ENCODE measurements at regions not wholly inside any gene's neighbourhood (a gene's known extent, or its start where the extent isn't known, plus 50 kb on each side); places are given as distances from the start of the nearest gene placed in this dataset.
"Not testable (repeated sequence)": the region's sequence is repeated elsewhere in the genome, so short reads cannot be mapped to it uniquely, and the experiment has no call there.

DNA sequence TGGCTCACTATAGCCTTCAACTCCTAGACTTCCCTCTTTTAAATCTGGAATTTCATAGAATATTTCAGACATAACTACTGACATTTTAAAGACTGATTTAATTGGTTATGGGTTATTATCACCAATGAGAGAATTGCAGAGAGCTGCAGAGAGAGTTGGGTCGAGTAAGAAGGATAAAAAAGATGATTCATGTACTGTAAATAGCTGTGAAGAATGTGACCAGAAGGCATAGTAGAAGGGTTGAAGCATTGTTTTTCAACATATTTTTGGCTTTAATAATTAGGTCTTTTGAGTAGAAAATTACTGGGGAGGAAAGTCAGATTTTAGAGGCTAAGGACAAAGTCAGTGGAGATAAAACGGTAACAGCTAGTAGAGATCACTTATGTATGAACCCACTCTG, 503.2 kb upstream of the SLC8A1 start:
- DNase-seq, result no peak

DNA sequence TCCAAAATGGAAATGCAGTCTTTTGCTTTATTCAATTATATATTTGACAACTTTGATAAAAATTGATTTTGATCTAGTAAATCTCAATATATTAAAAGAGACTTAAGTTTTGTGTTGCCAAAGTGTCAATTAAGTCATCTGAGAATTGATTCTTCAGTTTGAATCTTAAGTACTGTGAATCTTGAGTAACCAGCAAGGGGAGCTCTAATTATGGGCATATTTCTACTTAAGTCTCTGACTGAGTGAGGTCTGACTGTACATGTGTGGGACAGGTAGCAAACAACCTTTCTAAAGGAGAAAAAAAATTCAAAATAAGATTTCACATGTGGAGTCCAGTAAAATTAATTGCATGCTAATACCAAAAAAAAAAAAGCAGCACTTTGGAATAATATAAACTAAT, 503.7 kb upstream of the SLC8A1 start:
- DNase-seq, result peak in 1 of 2 experiments; percentile 1

DNA sequence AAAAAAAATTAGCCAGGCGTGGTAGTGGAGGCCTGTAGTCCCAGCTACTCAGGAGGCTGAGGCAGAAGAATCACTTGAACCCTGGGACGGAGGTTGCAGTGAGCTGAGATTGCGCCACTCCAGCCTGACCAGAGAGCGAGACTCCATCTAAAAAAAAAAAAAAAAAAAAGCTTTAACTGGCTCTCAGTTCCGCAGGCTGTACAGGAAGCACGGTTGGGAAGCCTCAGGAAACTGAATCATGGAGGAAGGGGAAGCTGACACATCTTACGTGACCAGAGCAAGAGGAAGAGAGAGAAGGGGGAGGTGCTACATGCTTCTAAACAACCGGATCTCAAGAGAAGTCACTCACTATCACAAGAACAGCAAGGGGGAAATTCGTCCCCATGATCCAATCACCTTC, 505.6 kb upstream of the SLC8A1 start:
- DNase-seq, result peak; percentile 67 to 77

DNA sequence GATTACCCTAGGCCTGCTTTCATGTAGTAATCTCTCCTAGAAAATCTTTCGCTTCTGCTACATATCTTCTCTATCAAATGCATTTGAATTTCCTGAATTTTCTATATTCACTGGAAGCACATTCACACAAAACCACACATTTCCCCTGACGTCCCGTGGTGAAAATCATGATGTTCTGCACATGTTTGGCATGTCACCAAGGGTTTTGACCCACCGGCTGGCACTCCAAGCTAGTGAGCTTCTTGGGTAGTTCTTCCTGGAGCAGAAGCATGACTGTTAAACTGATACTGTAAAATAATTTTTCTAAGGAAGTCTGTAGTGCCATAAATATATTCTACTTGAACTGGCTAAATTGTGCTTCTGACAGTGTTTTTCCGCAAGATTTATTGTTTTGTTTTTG, 510.1 kb upstream of the SLC8A1 start:
- DNase-seq, result no peak

DNA sequence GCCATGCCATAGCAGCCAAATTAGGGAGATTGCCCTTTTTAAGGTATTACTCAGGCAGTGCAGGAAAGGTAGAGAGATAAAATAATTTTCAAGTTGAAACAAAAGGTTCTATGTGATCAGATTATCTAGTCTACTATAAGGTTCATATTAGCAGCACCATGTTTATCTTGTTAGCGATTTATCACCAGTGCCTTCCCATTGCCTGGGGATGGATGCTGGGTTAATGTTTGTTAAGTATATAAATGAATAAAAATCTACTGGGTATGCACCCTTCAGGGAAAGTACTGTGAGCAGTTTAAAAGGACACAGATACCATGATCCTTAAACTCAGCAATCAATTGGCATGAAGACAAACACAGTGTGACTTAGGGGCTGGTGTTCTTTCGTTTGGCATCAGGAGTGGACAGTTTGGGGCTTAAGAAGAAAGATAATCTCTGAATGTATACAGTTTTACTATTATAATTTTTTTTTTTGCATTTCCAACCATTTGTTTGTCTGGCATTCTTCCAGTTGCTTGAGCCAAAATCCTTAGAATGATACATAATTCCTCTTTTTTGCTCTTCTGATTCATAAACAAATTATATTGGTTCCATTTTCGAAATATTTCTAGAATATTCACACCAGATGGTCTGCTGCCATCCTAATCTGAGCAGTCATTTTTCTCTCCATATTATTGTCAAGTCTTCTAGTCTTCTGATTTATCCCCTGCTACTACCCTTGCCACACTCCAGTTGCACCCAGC, 512.8 kb upstream of the SLC8A1 start:
- no peak for DNase-seq

DNA sequence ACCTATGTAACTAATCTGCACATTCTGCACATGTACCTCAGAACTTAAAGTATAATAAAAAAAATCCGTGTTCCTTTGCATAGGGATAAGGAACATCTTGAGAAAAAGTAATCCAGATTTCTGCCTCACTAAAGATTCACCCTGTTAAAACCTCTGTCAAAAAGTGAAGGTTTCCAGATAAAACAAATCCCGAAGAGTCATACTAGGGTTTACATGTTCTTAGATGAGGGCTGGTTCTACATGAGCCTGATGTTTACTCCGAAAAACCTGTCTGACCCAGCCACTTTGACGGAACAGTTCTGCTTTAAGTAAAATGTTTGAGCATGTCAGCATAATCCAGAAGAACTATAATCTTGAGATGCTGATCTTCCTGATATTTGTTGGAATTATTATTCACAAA, 515.6 kb upstream of the SLC8A1 start:
- DNase-seq, result no peak

DNA sequence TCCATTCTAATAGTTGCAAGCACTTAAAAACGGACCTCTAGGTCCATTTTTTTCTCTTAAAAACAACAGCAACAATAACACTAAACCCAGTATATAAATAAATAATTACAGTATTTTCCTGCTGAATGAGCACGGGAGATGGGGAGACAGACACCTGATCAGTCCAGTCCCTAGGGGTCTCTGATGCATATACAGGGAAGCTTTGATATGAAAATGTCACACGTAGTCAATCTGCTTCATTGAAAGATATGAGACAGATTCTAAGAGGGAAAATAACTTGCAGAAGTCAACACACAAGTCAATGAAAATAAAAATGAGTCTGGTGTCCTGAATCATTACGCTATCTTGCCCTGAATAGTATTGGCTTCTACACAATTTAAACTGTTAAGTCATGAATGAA, 523.3 kb upstream of the SLC8A1 start:
- no peak for DNase-seq

DNA sequence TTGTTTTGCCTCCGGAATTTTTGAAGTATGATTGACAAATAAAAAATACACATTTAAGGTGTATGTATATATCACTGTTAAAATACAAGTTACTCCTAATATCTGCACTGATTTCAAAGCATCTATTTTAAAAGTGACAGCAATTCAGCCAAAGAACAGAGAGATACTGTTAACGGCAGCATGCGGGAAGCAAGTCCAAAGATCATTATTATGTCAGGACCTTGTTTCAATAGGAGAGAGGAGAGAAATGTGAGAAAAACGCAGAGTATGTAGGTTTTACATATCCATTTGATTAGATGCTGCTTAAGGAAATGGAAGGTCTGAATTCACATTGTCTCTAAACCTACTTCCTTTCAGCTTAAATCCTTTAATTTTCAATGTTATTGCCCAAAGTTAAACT, 545.5 kb upstream of the SLC8A1 start:
- DNase-seq, result no peak

DNA sequence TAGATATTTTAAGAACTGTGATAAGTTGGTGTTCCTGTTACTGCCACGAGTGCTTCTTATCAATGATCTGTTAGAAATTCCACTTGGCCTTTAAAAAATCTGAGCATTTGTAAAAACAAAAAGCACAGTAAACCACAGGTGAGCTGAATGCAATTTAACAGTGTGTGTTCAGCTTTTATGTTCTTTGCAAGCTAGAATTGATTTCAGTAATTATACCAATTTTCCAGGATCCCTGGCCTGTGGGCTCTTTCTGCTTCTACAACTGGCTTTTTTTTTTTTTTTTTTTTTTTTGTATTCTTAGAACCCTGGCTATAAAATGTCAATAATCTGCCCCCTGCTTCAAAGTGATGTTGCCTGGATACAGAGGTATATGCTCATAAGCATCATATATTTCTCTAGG, 548.5 kb upstream of the SLC8A1 start:
- DNase-seq, result no peak

DNA sequence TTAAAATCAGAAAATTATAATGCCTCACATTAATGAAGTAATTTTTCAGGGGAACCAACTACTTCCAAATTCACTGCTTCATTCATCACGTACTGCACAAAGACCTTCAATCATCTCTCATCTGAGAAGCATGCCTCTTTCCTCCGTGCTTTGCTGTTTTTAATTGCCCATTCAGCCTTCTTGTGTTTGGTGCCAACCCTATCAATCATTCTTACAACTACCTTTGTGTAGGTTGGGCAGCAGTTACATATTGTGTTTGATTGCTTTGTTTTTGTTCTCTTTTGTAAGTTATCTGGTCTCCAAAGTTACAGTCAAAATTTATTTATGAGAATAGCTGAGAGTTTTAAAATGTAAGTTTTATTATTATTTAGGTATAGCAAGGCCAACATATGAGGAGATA, 549.0 kb upstream of the SLC8A1 start:
- DNase-seq, result no peak

DNA sequence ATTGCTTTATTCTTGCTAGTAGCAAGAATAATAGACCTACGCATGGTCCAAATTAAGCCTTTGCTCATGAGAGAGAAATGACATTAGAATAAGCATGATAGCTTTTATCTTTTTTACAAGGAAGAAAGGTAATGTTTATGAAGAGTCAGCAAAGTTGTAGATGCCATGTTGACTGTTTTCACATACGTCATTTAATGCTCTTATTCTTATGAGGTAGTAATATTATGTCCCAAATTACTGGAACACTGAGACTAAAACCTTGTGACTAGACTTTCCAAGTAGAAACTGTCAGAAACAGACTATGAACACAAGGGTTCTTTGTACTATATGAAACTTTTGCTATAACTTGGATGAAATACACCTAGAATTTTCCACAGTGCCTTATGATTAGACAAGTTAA, 552.8 kb upstream of the SLC8A1 start:
- no peak for DNase-seq

DNA sequence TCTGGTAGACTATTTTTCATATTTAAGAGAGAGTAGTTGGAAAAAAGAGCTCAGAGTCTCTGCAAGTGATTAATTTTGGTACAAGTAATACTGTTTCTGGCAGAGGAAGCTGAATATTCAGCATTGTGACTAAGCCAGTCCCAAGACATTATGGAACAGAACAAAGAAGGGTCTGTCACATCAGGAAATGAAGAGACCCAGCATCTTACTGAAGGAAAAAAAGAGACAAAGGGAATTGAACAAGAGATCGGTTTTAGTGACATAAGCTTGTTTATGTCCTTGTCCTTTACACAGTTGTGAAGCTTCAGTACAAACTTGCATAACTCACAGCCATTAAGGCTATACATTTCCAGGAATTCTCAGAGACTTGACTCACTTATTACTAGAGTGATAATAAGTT, 568.5 kb upstream of the SLC8A1 start:
- DNase-seq, result no peak

DNA sequence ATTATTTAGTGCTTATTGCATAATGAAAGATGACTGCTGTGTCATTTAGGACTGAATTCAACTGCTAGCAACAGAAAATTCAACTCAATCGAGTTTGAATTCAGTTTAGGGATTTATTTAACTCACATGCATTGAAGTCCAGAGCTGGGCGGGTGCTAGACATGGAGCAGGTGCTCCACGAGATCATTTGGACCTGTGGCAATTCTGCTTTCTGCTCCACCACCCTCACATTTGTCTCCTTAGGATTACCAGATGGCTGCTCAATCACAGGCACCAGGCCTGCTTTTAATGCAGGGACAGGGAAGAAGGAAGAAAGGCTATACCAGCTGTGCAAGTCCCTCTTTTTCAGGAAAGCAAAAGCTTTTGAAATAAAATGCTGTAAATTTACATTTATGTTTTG, 572.9 kb upstream of the SLC8A1 start:
- no peak for DNase-seq

DNA sequence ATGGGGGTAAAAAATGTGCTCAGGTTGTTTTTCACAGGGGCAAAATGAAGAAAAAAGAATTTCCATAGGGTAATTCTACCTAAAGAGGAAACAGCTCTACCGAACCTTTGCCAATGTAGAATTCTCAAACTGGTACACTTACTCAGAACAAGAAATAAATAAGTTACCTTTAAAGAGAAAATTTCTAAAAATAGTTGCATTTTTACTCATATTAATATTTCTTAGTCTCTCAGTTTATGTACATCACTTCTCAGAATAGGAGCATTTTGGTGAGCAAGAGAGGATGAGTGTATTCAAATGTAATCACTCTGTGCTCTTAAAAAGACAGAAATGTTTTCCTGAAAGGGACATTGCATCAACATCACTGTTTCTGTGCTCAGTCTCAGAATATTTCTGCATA, 574.7 kb upstream of the SLC8A1 start:
- DNase-seq, result no peak

DNA sequence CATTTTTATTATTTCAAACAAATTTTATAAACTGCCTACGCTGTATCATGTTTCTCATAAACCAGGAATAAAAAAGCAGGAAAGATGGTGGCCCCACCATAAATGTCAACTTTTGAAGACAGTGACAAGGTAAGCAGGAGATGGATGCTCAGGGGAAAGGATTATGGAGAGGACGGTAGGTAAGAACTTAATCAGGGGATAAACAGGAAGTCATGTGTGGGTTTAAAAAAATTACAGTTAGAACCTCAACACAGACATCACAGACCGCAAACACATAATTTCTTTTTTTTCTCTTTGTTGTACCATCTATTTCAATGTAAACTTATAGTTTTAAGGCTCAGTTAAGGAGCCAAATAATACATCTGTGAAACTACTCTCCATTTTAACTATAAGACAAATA, 575.2 kb upstream of the SLC8A1 start:
- no peak for DNase-seq

DNA sequence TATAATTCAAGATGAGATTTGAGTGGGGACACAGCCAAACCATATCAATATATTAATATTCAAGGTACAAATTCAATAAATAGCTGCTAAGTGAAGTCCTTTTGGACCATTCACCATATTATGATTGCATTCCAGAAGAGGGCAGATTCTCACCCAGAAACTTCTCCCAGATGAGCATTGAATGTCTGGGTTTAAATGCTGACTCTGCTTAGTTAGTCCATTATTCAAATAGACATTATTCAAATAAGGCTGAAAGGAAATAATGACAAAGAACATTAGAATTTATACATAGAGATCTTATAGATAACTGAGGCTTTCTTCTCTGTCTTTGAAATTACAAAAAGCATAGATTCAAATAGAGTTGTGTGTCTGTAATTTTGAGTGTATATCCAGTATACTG, 579.4 kb upstream of the SLC8A1 start:
- DNase-seq, result no peak

DNA sequence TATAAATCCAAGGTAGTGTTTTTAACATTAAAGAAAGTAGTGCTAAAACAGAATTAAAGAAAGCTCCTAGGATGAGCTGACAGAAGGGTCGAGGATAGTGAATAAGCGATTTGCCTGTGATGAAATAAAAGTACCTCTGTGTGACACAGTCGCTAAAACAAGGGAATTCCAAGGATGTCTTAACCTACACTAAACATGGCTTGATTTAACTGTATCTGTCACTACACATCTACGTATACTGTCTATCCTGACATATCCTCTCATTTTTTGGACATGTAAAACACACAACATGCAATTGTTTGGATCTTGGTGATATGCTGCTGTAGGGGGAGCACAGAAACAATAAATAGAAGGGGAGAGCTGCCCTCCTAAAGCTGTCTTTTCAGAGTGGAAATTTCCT, 580.8 kb upstream of the SLC8A1 start:
- no peak for DNase-seq

DNA sequence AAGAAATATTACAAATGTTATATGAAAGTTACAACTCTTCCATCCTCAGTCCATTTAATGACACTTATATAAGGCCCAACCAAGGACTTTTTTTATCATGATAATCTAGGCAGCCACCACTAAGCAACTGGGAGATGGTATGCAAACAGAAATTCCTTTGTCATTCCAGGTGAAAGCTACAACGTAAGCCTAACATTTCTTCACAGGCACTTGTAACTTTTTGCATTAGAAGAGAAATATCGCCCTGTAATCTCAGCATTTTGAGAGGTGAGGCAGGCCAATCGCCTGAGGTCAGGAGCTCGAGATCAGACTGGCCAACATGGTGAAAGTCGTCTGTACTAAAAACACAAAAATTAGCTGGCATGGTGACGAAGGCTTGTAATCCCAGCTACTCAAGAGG, 581.2 kb upstream of the SLC8A1 start:
- no peak for DNase-seq

DNA sequence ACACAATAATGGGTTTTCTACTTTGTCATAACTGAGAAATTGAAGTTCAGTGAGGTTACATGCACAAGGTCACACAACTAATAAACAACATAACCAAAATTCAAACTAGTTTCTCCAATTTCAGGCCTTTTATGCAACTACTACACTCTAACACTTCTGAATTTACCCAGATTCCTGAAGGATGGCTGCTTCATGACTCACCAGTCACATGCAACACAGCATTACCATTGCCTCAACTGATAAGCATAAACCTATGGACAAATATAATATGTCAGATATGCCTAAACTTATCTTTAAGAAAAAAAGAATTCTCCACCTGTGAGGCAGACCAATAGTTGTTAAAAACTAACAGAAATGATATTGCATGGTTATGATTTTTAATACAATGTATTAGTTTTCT, 586.5 kb upstream of the SLC8A1 start:
- no peak for DNase-seq

DNA sequence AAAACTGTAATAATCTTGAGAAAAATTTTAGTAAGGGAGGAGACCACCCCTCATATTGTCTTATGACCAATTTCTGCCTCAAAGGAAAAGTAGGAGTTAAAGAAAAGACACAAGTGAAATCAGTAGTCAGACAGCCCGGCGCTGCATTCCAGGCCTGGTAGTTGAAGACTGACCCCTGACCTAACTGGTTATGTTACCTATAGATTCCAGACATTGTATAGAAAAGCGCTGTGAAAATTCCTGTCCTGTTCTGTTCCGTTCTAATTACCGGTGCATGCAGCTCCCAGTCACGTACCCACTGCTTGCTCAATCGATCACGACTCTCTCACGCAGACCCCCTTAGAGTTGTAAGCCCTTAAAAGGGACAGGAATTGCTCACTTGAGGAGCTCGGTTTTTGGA, 587.9 kb upstream of the SLC8A1 start:
- DNase-seq, result not testable (repeated sequence)

DNA sequence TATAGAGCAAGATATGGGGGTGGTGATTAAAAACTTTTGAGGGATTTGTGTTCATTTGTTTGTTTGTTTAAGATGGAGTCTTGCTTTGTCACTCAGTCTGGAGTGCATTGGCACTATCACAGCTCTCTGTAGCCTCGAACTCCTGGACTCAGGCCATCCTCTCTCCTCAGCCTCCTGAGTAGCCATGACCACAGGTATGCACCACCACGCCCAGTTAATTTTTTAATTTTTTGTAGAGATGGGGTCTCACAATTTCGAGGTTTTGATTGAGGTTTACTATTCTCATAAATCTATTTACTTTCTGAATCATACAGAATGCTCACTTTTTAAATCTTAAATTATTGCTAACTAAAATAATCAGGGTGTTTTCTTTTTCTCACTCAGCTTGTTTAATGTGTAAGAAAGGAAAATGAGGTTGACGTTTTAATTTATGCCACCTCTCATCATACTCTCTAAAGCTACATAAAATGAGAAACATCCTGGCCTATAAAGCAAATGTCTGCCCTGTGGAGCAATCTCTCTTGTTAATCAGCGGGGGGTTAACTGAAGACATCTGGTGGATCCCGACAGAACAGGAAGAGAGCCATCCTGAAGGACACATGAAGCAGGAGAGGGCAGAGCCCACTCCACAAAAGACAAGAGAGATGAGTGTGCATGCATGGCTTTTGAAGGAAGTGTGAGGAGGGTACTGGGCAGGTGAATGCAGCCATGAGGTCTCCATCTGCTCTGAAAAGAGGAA, 589.1 kb upstream of the SLC8A1 start:
- no peak for DNase-seq

DNA sequence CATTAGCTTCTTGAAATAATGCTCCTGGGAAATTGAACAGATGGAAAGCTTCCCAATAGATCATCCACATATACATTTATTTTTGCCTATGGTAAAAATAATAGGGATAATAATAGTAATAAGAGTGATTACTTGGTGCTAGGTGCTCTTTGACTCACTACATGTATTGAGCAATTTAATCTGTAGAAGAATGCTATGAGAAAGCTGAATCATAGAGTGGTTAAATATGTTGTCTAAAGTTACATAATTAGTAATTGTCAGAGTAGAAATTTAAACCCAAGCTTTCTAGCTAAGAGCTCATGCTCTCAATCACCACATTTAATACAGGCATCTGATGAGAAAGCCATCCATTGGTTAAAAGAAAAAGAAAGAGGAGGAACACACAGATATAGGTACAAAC, 590.5 kb upstream of the SLC8A1 start:
- no peak for DNase-seq

DNA sequence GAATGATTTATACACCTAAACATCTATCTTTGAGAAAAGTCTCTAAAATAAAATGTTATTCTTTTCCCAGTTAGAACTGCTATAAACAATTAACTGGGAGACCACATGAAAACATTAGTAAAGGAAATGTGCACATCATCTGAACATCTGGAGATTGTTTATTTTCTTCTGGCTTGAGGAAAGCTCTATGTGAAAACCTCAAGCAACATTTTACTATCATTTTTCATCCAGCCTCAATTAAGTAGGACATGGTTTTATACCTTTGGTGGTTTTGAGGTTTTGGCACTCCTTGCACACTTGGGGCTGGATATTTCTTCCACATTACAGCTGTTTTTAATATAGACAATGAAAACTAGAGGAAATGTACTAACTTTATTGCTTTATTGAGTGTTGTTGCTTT, 609.5 kb upstream of the SLC8A1 start:
- no peak for DNase-seq

DNA sequence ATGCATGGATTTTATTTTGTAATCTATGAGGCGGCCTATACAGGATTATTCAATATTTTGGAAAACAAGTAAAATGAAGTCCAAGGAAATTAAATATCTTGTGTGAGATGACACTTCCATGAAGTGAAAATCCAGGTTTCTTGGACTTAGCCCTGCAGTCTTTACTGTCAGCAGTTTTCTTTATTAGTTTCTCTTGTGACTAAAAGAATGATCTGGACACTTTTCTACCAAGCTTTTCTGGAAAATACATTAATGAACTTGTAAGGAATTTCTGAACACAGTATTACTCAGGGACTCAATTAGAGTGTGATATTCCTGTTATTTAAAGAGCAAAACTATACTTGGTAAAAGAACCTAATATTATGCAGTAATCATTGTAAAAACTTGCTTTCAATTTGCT, 610.4 kb upstream of the SLC8A1 start:
- no peak for DNase-seq

DNA sequence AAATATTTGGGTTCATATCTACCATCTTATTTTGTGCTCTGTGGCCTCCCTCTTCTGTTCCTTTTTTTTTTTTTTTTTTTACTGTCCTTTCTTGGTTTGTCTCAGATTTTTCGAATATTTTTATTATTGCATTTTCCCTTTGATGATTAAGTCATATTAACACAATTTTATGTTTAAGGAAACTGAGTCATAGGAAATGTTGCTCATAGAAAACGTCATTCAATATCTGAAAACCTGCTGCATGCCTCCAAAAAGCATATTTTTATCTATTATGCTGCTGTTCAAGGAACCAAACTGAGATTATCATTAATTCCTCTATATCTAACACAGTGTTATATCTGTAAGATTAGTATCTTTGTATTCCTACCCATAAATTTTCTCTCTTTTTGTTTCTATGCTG, 614.3 kb upstream of the SLC8A1 start:
- no peak for DNase-seq

All from AML-193 (cell line).